ENCODE measurements at regions not wholly inside any gene's neighbourhood (a gene's known extent, or its start where the extent isn't known, plus 50 kb on each side); places are given as distances from the start of the nearest gene placed in this dataset.
"Not testable (repeated sequence)": the region's sequence is repeated elsewhere in the genome, so short reads cannot be mapped to it uniquely, and the experiment has no call there.

DNA sequence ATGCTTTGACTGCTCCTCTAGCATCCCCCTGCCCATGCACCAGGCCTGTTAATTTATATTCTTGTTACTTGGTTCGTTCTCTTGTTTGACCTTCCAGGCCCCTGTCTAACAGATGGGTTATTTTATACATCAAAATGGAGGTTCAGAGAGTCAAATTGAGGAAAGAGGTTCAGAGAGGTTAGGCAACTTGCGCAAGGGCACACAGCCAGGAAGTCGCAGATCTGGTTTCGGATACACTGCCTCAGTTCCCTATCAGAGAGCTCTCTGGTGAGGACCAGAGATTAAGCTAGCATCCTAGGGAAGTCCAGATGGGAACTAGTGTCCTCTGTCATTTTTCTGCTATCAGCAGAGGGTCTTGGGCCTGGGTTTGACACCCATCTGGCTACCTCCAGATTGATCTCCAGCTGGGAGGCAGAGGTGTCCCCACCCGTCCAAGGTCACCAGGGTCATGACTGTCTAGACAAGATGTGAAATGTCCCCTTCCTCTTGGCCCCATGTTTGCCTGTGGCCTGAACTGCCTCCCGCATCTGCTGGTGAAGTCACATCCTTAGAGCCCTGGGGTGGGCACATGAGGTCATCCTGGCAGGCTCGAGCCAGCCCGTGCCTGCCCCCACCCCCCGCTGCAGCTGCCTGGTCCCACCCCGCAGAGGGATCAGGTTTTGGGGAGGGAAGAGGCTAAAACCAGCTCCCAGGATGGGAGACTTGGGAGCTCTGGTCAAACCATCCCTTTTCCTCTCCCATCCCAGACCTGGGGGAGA lies 84.3 kb upstream of the NCOR2 start:
- DNase-seq: no peak

DNA sequence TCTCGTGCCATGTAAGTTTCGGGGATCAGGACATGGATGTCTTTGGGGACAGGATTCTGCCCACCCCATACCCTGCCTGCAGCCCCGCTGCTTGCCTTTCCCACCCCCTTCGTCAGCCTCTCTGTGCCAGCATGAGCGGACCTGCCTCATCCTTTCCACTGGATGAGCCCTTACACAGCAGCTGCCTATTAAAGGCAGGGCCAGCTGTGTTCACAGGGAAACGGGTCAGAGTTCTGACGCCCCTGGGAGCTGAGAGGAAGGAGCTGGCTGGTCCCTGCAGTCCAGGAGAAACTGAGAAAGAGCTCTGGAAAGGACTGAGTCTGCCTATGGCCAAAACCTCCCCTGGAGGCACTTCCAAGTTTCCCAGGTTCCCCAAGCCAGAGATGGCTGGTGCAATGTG lies 83.5 kb upstream of the NCOR2 start:
- DNase-seq: no peak

DNA sequence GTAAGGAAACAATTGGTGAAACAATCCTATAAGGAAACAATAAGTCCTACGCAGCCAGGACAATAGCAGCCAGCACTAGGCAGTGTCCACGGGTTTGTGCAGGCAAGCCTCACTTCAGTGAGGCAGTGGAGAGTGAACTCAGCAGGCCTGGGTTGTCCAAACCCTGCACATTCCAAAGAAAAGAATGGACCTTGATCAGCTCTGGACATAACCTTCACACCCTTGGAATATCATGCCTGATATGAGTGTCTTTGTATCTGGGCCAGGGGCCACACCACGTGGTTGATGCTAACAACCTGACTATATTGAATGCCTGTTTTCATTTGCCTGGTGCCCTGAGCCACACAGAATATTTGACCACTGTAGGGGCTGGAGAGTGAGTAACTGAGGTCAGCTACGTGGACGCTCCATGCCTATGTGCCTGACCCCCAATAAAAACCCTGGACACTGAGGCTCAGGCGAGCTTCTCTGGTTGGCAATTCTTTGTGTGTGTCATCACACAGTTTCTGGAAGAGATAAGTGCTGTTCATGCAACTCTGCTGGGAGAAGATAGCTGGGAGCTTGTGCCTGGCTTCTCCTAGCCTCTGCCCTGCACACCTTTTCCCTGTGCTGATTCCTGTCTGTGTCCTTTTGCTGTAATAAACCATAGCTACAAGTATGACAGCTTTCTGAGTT lies 81.4 kb upstream of the NCOR2 start:
- peak in 1 of 2 experiments; percentile 7 for DNase-seq

GRCh38 chr12:124647316-124647715 lies 79.9 kb upstream of the NCOR2 start:
- DNase-seq: no peak

DNA sequence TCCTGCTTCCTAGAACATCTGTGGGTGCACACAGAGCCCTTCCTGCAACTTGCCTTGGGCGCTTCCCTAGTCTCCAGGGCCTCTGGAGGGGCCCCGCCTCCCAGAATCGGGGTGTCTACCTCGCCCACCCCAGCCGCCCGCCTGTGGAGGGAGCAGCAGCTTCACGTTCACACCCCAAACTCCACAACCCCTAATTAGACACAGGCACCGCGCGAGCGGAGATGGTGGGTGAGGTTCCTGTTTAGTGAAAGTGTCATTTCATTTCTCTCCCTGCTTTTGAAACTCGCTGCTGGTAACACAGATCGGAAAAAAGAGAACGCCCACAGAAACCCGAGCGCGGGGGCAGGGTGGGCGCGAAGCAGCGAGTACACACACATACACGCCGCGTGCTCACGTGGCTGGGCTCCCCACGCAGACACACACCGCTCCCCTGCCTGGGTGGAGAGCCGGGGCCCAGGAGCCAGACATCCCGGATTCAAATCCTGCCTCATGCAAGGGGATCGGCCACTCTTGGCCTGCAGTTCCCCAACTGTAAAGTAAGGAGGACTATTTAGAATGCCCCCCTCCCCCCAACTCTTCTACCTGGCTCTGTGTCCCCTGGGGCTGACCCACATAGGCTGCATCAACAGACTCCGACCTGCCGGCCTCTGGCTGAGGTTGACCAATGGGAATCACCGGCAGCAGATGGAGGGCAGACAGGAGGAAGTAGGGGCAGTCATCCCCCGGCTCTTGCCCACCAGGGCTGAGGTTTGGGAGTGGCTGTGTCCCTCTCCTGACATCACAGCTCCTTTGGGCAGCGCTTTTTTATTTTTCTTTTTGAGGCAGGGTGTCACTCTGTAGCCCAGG lies 79.2 kb upstream of the NCOR2 start:
- DNase-seq: peak; percentile 62 to 91

GRCh38 chr12:124645530-124646244 lies 78.3 kb upstream of the NCOR2 start:
- DNase-seq: no peak

DNA sequence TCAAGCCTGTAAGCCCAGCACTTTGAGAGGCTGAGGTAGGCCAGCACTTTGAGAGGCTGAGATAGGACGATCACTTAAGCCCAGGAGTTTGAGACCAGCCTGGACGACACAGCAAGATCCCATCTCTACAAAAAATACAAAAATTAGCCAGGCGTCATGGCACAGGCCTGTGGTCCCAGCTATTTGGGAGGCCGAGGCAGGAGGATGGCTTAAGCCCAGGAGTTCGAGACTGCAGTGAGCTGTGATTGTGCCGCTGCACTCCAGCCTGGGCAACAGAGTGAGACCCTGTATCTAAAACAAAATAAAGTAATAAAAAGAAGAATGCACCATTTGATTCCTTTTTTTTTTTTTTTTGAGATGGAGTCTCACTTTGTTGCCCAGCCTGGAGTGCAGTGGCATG lies 76.4 kb upstream of the NCOR2 start:
- not testable (repeated sequence) for DNase-seq

GRCh38 chr12:124642105-124642504 lies 74.7 kb upstream of the NCOR2 start:
- no peak for DNase-seq

GRCh38 chr12:124641591-124641990 lies 74.2 kb upstream of the NCOR2 start:
- no peak for DNase-seq

GRCh38 chr12:124640056-124640455 lies 72.6 kb upstream of the NCOR2 start:
- DNase-seq: no peak

DNA sequence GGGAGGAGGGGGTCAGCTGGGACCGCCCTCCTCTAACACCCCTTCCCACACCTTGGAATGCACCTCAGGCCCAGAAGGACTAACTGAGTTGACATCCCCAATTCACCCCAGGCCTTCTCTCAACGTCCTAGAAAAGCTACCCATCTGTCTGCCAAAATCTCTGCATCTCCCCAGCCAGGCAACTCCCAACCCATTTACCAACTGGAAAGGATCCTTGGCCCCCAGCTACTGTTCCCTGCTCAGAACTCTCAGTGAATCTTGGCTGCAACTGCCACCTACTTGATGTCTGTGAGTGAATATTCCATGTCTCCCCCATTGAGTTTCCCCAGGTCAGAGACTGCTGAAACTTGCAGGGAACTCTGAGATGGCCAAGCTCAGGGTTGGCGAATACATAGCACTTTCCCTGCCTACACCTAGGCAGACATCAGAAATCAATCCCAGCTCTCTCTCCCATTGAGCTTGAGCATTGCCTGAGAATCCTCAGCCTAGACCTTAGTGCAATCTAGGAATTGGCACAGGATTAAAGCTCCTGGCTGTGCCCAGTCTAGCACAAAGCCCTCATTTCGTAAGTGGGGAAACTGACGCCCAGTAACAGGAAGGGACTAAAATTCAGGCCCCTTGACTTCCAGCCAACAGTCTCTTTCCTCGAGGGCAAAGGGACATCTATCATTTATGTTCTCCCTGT lies 71.9 kb upstream of the NCOR2 start:
- no peak for DNase-seq

- DNase-seq: no peak
Observed at GRCh38 chr12:124637581-124637981, 70.2 kb upstream of the NCOR2 start.

DNA sequence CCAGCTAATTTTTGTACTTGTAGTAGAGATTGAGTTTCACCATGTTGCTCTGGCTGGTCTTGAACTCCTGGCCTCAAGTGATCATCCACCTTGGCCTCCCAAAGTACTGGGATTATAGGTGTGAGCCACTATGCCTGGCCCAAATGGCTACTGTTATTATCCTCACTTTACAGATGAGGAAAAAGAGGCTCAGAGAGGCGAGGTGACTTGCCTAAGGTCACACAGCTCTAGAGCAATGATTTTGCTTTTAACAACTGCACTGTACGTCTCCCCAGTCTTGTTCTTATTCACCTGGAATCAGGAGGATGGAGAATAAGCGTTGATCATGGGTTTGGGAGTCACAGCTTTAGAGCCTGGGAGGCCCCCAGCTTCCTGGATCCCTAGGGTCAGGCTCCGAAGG lies 69.8 kb upstream of the NCOR2 start:
- no peak for DNase-seq

DNA sequence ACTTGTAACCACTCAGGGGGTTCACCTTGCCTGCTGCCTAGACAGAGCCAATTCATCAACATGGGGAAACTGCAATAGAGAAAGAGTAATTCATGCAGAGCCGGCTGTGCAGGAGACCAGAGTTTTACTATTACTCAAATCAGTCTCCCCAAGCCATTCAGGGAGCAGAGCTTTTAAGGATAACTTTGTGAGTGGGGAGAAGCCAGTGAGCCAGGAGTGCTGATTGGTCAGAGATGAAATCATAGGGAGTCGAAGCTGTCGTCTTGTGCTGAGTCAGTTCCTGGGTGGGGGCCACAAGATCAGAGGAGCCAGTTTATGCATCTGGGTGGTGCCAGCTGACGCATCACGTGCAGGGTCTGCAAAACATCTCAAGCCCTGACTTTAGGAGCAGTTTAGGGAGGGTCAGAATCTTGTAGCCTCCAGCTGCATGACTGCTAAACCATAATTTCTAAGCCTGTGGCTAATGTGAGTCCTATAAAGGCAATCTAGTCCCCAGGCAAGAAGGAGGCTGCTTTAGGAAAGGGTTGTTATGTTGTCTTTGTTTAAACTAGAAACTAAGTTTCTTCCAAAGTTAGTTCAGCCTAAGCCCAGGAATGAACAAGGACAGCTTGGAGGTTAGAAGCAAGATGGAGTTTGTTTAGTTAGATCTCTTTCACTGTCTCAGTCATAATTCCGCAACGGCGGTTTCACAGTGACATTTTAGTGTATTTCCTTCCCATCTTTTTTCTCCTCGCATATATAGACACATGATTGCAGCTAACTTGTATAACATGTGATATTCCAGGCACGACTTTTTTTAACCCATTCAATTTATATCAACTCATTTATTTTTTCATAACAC lies 68.9 kb upstream of the NCOR2 start:
- peak; percentile 30 to 69 for DNase-seq

- no peak for DNase-seq
Observed at GRCh38 chr12:124635316-124635715, 67.9 kb upstream of the NCOR2 start.

- DNase-seq: no peak
Observed at GRCh38 chr12:124633365-124634362, 66.3 kb upstream of the NCOR2 start.

DNA sequence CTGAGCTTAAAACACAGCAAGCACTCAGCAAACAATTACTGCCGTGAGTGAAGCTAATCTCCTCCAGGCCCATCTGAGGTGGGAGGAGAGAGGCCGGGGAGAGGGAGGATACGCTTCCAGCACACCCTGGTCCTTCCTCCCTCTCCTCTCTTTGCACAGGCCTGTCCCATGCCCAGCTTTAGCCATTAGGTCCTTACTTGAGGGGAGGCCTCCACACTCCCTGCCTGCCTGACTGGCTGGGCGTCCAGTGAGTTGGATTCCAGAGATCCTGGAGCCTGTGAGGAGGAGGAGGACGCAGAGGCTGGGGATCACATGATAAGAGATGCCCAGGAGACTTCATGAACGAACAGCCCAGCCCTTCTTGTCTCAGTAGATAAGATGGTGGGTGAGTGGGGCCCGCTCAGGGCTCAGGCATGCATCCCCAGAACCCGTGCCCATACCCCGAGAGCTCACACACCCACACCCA lies 65.1 kb upstream of the NCOR2 start:
- DNase-seq: no peak

- no peak for DNase-seq
Observed at GRCh38 chr12:124631681-124632256, 64.4 kb upstream of the NCOR2 start.

DNA sequence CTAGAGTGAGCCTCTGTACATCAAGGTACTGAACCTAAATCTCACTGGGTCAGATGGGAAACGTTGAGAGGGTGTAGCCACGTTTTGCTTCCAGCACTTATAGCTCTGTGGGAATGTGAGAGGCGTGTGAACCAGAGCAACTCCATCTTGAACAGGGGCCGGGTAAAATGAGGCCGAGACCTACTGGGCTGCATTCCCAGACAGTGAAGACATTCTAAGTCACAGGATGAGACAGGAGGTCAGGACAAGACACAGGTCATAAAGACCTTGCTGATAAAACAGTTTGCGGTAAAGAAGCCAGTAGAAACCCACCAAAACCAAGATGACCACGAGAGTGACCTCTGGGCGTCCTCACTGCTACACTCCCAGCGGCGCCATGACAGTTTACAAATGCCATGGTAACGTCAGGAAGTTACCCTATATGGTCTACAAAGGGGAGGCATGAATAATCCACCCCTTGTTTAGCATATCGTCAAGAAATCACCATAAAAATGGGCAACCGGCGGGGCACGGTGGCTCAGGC lies 63.4 kb upstream of the NCOR2 start:
- DNase-seq: no peak
